Brain pericyte (primary cell): ENCODE measurements at regions not wholly inside any gene's neighbourhood (a gene's known extent, or its start where the extent isn't known, plus 50 kb on each side); places are given as distances from the start of the nearest gene placed in this dataset.
"Not testable (repeated sequence)": the region's sequence is repeated elsewhere in the genome, so short reads cannot be mapped to it uniquely, and the experiment has no call there.

ENCODE experiments used
- DNase-seq: peaks from one replicate; pipeline ENCODE4 v3.0.0-alpha.2; 2012; ENCODE audit warnings: low read depth, low spot score

DNA sequence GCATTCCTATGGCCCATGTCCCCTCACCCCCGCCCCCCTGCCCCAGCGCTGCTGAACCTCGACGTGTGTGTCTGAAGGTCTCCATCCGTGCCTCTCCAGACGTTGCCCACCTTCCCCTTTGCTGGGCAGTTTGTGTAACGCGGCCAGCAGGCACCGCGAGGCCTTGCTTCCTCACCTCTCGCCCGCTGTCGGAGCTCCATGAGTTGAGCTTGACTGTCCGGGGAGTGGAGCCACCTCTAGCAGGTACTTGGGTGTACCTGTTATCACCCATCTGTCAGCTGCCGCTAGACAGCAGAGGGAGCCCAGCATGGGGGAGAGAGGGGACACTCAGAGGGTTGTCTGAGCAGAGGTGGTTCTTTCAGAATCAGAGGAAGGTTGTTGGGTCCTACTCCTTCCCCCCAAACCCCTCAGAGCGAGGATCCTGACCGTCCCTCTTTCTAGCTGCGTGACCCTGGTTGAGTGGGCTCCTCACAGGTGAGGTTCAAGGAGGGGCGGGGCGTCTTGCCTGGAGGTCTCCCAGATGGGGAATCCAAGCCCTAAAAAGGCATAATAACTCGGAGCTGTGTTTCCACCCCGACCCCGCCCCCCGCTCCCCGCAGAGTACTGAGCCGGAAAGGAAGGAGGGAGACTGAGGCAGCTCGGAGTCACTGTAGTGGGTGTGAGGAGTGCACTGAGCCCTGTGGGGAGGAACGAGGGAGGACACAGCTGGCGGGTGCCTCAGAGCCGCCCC lies 184.7 kb downstream of the C9orf50 start:
- no peak for DNase-seq

GRCh38 chr9:129435291-129435690 lies 185.6 kb downstream of the C9orf50 start:
- no peak for DNase-seq

GRCh38 chr9:129434187-129434586 lies 186.7 kb downstream of the C9orf50 start:
- no peak for DNase-seq

DNA sequence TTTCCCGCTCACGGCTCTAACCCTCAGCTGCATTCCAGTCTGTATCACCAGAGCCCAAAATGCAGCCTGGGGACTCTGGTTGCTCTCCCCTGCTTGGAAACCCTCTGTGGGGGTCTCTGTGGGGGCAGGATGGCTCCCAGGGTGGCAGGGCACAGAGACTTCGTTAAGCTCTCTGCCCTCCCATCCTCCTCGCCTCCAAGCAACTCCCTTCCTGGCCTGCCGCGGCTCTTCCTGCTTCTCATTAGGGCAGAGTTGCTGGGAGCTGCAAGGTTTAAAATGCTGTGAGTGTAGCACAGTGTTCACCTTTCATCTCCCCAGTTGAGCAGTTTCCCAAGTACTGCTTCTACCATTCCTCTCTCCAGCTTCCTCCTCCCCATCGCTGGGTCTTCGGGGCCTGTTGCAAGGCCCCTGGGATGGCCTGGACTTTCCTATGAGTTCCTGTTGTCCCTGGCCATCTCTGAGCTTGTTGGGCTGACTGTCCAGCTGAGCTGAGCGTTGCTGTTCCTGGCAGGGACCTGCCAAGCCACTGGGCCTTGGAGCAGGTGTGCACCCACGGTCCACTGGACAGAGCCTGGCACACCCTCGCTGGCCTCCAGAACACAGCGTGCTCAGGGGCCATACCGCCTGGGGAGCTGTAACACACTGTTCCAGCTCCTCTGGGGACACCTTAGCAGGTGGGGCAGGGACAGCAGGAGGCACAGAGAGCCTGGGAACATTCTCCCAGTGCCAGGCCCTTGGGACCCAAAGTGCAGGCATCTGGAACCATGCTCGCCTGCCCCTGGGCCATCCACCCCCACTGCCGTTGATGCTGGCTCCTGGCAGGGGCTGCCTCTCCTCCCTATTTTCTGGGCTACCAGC lies 188.4 kb downstream of the C9orf50 start:
- no peak for DNase-seq

DNA sequence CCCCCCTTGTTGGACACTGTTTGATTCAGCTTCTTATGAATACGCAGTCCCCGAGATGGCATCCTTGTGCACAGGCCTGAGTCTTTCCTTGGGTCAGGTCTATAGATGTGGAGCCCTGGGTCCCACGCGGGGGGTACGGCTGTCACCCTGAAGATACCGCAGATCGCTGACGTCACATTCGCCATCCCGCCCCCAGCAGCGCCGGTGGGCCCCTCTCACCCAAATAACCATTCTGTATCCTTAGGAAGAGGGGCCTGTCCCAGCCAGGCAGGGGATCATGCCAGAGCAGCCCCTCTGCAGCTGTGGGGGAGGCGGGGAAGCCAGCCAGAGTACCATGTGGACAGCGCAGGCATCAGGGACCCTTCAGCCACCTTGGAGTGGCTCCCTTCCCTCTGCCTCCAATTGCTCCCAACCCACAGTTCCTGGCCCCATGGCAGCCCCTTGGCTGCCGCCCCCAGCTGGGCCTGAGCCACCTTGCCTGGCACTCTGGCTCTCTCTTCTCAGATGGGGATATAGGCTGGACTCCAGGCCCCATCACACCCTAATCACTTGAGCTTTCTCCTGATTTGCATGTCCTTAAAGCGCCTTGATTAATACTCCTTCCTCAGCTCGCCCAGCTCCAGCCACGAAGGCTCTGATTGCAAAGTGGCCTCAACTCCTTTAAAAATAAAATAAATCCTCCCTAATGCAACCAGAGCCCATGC lies 189.8 kb downstream of the C9orf50 start:
- no peak for DNase-seq

GRCh38 chr9:129428864-129429577 lies 191.9 kb downstream of the C9orf50 start:
- no peak for DNase-seq

DNA sequence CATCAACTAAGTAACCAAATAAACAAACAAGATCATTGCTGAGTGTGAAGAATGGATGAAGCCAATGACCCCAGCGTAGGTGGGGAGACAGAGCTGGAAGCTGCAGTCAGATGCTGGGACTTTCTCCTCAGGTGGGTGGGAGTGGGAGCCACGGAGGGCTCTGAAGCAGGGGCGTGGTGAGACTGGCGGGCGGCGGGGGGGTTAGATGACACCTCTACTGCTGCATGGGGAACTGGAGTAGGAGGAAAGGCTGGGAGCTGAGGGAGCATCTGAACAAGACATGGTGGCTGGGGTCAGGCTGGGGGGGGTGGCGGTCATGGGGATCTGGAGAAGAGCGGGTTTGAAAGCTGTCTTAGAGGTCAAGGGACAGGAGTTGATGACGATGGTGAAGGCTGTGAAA lies 193.8 kb downstream of the C9orf50 start:
- DNase-seq, result no peak

GRCh38 chr9:129423755-129424154 lies 197.1 kb downstream of the C9orf50 start:
- not testable (repeated sequence) for DNase-seq

DNA sequence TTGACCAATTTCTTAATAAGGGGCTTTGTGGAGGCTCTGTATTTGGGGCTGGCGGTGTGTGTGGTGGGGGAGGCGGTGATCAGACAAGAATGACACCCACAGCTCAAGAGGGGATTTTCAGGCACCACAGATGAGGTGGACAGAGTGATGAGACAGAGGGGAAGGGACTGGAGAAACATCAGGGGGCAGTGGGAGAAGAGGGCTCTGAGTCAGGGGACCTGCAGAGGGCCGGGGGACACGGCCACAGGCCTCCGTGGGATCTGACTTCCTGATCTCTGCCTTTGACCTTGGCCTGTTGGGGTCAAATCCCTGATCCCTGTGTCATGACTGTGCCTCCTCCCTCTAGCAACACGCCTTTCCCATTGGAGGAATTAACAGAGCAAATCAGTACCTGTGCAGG lies 197.7 kb downstream of the C9orf50 start:
- no peak for DNase-seq

GRCh38 chr9:129422843-129423192 lies 198.1 kb downstream of the C9orf50 start:
- DNase-seq, result no peak

- no peak for DNase-seq
Observed at GRCh38 chr9:129422032-129422842, 198.7 kb downstream of the C9orf50 start.

DNA sequence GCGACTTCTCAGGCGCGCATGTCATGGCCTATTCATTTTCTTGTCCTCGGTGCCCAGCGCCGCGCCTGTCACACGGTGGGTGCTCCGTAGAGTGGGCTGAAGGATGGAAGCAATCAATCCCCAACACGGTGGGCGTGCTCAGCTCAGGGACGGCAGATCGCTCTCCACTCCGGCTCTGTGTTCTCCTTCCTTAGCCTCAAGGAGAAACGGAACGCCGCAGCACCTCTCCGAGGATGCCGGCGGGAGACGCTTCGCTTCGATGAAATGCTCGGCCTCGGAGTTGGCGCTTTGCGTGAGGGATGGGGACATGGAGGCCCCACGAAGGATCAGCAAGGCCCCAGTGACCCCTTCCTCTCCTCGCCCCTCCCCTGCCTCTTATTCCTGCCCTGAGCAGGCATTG lies 199.5 kb downstream of the C9orf50 start:
- DNase-seq, result no peak

DNA sequence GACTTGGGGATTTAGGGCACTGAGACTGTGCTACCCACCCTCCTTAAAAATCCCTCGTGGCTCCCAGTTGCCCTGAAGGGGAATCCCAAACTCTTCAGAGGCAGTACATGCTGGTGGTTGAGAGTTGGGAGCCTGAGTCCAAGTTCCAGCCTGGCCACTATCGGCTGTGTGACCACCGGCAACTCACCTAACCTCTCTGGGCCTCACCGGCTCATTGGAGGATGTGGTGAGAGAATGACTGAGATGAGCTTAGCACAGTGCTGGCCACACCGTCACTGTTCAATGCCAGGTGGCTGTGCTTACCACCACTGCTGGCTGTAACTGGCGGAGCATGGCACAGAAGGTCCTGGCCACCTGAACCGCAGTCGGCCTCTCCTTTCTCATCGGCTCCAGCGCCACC lies 200.2 kb downstream of the C9orf50 start:
- DNase-seq, result no peak

DNA sequence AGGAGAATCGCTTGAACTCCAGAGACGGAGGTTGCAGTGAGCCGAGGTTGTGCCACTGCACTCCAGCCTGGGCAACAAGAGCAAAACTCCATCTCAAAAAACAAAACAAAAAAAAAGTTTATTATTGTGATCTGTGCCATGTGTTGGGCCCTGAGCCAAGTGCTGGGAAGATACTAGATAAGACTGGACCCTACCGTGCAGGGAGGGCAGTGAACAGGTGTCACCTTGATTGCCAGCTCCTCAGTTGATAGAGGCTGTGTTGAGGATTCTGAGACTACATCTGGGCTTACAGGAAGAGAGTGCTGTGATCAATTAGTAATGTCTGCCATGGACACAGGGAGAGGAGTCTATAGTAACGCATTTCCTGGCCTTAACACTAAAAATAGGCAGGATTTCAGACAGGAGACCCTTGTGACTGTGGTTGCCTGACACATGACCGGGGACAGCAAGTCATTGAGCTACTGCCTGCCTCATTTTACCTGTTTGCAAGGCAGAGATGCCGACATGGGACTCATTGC lies 201.5 kb downstream of the C9orf50 start:
- DNase-seq, result no peak

- no peak for DNase-seq
Observed at GRCh38 chr9:129418451-129418850, 202.4 kb downstream of the C9orf50 start.

- no peak for DNase-seq
Observed at GRCh38 chr9:129416821-129417539, 203.9 kb downstream of the C9orf50 start.

DNA sequence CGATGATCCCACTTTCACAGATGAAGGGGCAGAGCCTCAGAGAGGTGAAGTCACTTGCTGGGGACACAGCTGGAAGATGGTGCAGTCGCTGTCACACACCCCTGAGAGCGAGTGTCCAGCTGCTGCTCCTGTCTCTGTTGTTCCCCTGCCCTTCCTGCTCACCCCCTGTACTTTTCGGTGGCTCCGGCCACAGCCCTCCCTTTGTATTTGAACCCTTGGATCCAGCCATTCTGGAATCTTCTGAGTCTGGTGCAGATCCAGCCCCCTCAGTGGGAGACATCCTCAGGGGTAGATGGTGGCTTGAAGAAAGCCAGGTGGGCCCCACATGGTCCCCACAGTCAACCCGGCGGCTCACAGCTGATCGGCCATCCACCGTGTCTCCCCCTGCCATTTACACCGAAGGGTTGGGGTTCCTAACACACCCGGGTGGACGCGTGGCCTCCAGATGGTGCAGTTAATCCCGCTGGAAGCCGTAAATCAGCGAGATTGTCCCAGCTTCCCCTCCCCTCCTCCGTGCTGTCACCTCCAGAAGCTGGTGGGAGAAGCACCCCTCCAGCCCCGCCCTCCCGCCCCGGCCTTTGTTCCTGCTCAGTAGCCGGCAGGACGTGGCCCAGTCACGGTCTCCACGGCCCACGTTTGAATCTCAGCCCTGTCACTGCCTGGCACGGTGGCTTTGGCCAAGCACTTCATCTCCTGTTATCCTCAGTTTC lies 204.8 kb downstream of the C9orf50 start:
- DNase-seq, result no peak

- DNase-seq, result no peak
Observed at GRCh38 chr9:129414993-129415941, 205.6 kb downstream of the C9orf50 start.
